AG10803 (cell line): ENCODE measurements at regions not wholly inside any gene's neighbourhood (a gene's known extent, or its start where the extent isn't known, plus 50 kb on each side); places are given as distances from the start of the nearest gene placed in this dataset.

Experiments used
- DNase-seq: peaks from one replicate; pipeline ENCODE4 v3.0.0; 2010; ENCODE audit warnings: low read depth
- H3K4me3 ChIP-seq: 2 replicates; pipeline ENCODE4 v1.5.1; 2011; ENCODE audit warnings: mild to moderate bottlenecking, low read length, control low read depth
- TF ChIP-seq, protein P1 (sequence below): conservative IDR thresholded peaks from 2 replicates; pipeline ENCODE4 v1.5.1; 2011; ENCODE audit warnings: mild to moderate bottlenecking, low read length, control low read depth, inconsistent platforms

GRCh38 chr14:42855085-42855484 lies 1248.4 kb downstream of the LRFN5 start:
- H3K4me3 ChIP-seq: no peak overlapping the region
- TF ChIP-seq, protein P1, sequence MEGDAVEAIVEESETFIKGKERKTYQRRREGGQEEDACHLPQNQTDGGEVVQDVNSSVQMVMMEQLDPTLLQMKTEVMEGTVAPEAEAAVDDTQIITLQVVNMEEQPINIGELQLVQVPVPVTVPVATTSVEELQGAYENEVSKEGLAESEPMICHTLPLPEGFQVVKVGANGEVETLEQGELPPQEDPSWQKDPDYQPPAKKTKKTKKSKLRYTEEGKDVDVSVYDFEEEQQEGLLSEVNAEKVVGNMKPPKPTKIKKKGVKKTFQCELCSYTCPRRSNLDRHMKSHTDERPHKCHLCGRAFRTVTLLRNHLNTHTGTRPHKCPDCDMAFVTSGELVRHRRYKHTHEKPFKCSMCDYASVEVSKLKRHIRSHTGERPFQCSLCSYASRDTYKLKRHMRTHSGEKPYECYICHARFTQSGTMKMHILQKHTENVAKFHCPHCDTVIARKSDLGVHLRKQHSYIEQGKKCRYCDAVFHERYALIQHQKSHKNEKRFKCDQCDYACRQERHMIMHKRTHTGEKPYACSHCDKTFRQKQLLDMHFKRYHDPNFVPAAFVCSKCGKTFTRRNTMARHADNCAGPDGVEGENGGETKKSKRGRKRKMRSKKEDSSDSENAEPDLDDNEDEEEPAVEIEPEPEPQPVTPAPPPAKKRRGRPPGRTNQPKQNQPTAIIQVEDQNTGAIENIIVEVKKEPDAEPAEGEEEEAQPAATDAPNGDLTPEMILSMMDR: no peak
- no peak for DNase-seq

- H3K4me3 ChIP-seq: no peak overlapping the region
- TF ChIP-seq, protein P1: no peak
- no peak for DNase-seq
These were observed 1247.4 kb downstream of the LRFN5 start for GRCh38 chr14:42854061-42854460.

DNA sequence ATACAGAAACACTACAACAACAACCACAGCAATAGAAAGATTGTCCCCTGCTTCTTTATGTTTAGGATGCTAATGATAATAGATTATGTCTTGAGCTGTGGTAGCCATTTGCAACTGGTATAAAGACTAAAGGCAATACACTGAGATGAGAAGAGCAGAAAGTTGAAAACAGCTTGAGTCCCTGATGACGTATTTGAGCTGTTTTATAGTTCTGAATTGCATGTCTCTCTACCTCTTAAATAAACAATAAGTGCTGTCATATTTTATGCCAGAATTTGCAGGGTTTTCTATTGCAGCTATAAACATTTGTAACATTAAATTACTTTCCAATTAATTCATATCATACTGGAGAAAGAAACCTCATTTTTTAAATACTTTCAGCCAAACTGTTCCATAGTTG lies 1242.0 kb downstream of the LRFN5 start:
- TF ChIP-seq, protein P1: no peak
- no peak for DNase-seq
- H3K4me3 ChIP-seq: no peak overlapping the region

DNA sequence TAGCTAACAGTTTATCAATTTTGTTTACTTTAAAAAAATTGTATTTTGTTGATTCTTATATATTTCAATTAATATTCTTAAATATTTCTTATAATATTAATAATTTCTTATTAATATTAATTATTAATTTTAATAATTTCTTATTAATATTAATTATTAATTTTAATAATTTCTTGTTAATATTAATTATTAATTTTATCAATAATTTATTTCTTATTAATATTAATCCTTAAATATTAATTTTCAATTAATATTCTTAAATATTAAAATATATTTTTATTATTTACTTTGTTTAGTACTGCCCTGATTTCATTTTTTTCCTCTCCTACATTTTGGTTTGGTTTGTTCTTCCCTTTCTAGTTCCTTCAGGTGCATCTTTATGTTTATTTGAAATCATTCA lies 1208.1 kb downstream of the LRFN5 start:
- no peak overlapping the region for H3K4me3 ChIP-seq
- DNase-seq: no peak
- TF ChIP-seq, protein P1: no peak

DNA sequence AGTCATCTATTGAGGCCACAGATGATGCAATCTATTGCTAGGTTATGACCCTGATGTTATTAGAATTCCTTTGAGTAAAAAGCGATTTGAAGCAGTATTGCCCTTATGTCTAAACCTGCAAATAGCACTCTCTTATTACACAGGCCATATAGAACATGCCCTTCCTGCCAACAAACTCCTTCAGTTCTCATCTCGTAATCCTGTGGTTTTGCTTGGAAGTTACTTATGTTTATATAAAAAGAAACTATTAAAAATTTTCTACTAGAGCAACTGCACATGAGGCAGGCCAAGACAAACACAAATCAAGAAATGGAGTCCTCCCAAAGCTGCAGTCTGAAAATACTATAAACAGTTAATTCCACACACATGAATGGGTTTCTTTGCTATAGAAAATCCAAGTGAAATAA lies 1200.2 kb downstream of the LRFN5 start:
- TF ChIP-seq, protein P1: no peak
- no peak overlapping the region for H3K4me3 ChIP-seq
- DNase-seq: no peak

DNA sequence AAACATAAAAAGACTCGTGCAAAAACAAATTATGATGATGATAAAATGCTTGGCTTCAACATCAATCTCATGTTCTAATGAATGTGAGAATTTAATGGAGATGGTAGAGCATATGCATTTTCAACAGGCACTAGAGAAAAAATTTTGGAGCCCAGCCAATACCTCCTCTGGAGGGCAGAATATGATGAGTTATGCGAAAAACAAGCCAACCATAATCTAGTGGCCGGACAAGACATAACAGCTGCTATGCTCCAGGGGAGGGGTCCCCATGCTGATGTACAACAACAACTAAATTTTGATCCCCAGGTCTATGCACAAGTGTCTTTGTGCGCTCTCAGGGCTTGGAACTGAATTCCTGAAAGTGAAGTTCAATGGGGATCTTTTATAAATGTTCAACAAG lies 1197.5 kb downstream of the LRFN5 start:
- TF ChIP-seq, protein P1: no peak
- no peak overlapping the region for H3K4me3 ChIP-seq
- DNase-seq: no peak

GRCh38 chr14:42802346-42802745 lies 1195.7 kb downstream of the LRFN5 start:
- TF ChIP-seq, protein P1: no peak
- no peak for DNase-seq
- no peak overlapping the region for H3K4me3 ChIP-seq
